Glutamatergic neuron (in vitro differentiated cells): ENCODE measurements at regions not wholly inside any gene's neighbourhood (a gene's known extent, or its start where the extent isn't known, plus 50 kb on each side); places are given as distances from the start of the nearest gene placed in this dataset.
"Not testable (repeated sequence)": the region's sequence is repeated elsewhere in the genome, so short reads cannot be mapped to it uniquely, and the experiment has no call there.

Experiments
- DNase-seq: peaks from one replicate; pipeline ENCODE4 v3.0.0; 2022
- H3K27ac Mint-ChIP-seq: one replicate; pipeline ENCODE4 v1.8.0; 2020; ENCODE audit warnings: mild to moderate bottlenecking, mixed read lengths, inconsistent platforms; ENCODE audit not compliant: unreplicated experiment
- H3K27me3 Mint-ChIP-seq: one replicate; pipeline ENCODE4 v1.8.0; 2020; ENCODE audit warnings: mild to moderate bottlenecking, moderate library complexity, mixed read lengths, inconsistent platforms; ENCODE audit not compliant: unreplicated experiment
- H3K36me3 Mint-ChIP-seq: one replicate; pipeline ENCODE4 v1.8.0; 2020; ENCODE audit warnings: mild to moderate bottlenecking, mixed read lengths, inconsistent platforms; ENCODE audit not compliant: unreplicated experiment
- H3K4me1 Mint-ChIP-seq: one replicate; pipeline ENCODE4 v1.8.0; 2020; ENCODE audit warnings: mild to moderate bottlenecking, low read depth, mixed read lengths, inconsistent platforms; ENCODE audit not compliant: unreplicated experiment
- H3K4me3 Mint-ChIP-seq: one replicate; pipeline ENCODE4 v1.8.0; 2020; ENCODE audit warnings: mild to moderate bottlenecking, mixed read lengths, inconsistent platforms; ENCODE audit not compliant: unreplicated experiment
- H3K9me3 Mint-ChIP-seq: one replicate; pipeline ENCODE4 v1.8.0; 2020; ENCODE audit warnings: mild to moderate bottlenecking, moderate library complexity, mixed read lengths, inconsistent platforms; ENCODE audit not compliant: unreplicated experiment
- TF ChIP-seq, protein P1 (sequence below): fragments of 200-600 bp; sonication (generic); IDR thresholded peaks from one replicate; pipeline ENCODE4 v1.5.0; 2021; ENCODE audit not compliant: partially characterized antibody, unreplicated experiment

DNA sequence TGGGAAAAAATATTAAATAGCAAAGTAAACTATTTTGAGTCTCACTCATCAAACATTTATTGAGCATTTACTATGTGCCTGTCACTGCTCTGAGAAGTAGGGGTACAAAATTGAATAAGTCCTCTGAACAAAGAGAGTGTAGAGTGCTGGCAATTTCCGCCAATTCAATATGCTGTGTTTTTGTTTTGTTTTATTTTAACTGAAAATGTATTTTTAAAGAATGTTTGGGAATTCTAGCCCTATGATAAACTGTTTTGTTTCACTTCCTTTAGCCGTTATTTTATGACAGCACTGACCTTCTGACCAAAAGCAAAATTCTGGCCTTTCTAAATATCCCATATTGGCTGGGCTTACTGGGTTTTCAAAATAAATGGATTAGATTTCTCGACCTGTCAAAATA, 64.7 kb upstream of the LMO2 start:
- no peaks in the 10 kb centered on the region for H3K4me1 Mint-ChIP-seq
- H3K4me3 Mint-ChIP-seq: no peak overlapping the region
- H3K27me3 Mint-ChIP-seq: no peaks in the 10 kb centered on the region
- no peak for DNase-seq
- H3K27ac Mint-ChIP-seq: no peak overlapping the region
- H3K9me3 Mint-ChIP-seq: no peaks in the 10 kb centered on the region
- H3K36me3 Mint-ChIP-seq: no peaks in the 10 kb centered on the region
- TF ChIP-seq, protein P1, sequence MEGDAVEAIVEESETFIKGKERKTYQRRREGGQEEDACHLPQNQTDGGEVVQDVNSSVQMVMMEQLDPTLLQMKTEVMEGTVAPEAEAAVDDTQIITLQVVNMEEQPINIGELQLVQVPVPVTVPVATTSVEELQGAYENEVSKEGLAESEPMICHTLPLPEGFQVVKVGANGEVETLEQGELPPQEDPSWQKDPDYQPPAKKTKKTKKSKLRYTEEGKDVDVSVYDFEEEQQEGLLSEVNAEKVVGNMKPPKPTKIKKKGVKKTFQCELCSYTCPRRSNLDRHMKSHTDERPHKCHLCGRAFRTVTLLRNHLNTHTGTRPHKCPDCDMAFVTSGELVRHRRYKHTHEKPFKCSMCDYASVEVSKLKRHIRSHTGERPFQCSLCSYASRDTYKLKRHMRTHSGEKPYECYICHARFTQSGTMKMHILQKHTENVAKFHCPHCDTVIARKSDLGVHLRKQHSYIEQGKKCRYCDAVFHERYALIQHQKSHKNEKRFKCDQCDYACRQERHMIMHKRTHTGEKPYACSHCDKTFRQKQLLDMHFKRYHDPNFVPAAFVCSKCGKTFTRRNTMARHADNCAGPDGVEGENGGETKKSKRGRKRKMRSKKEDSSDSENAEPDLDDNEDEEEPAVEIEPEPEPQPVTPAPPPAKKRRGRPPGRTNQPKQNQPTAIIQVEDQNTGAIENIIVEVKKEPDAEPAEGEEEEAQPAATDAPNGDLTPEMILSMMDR: no peak

DNA sequence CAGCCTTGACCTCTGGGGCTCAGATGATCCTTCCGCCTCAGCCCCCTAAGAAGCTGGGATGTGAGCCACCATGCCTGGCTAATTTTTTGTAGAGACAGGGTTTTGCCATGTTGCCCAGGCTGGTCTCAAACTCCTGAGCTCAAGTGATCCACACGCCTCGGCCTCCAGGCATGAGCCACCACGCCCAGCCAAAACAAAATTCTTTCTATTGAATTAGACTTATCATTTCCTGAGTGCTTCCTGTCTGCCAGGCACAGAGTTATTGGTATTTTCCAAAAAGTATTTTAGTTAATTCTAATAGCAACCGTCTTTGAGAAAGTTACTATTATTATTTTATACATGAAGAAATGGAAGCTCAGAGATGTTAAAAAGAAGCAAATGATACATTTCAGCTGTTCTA, 61.4 kb upstream of the LMO2 start:
- Mint-ChIP-seq H3K27me3 (peaks cover 2% of the 10 kb centered on the region), H3K9me3 (no peaks in the 10 kb centered on the region), H3K36me3 (no peaks in the 10 kb centered on the region), H3K27ac (no peak overlapping the region), H3K4me3 (no peak overlapping the region), H3K4me1 (no peaks in the 10 kb centered on the region)
- no peak for DNase-seq
- TF ChIP-seq, protein P1: no peak

DNA sequence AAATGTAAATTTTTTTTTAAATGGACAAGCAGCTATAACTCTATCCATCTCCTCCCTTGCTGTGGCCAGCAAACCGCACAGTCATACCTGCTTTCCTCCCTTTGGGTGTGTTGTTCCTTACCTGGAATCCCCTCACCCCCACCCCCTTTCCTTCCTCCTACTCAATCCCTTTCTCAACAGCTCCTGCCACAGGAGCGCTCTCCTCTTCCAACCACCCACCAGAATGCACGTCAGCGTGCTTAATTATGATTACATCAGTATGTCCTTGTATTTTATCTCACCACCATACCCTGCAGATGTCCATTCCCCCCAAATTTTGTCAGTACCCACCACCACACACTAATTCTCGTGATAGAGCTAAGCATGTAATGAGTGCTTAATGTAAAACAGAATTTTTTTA, 60.9 kb upstream of the LMO2 start:
- no peak for DNase-seq
- no peak overlapping the region for H3K4me3 Mint-ChIP-seq
- H3K27me3 Mint-ChIP-seq: peaks cover 2% of the 10 kb centered on the region
- H3K27ac Mint-ChIP-seq: no peak overlapping the region
- TF ChIP-seq, protein P1: no peak
- no peaks in the 10 kb centered on the region for H3K4me1 Mint-ChIP-seq
- no peaks in the 10 kb centered on the region for H3K9me3 Mint-ChIP-seq
- no peaks in the 10 kb centered on the region for H3K36me3 Mint-ChIP-seq

DNA sequence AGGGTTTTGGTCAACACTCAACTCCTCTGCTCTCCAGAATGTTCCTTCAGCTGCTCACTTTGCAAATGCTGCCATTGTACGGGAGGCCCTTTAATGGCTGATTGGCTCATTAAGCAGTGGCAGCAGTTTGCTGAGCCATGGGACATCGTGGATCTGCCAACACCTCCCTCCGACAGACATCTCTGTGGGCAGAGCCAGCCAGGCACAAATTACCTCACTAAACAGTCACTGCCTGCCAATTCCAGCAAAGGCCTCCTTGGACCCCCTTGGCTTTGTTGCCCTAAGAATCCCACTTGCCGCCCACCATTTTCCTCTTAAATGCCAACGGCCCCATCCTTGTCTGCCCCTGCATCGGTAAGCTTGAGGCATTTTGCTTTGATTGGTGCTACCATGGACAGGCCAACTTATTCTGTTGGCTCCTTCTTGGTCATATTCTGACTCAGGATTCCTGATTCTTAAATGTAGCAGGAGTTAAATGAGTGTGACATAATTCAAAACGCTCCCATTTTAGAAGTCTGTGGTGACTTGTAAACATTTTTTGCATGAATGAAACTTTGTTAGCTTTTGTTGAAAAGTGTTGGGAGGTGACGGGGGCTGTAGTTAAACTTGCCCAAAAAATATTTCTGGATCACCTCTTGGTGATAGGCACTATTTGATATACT, 57.5 kb upstream of the LMO2 start:
- no peaks in the 10 kb centered on the region for H3K9me3 Mint-ChIP-seq
- H3K4me3 Mint-ChIP-seq: no peak overlapping the region
- H3K27ac Mint-ChIP-seq: no peak overlapping the region
- H3K4me1 Mint-ChIP-seq: no peaks in the 10 kb centered on the region
- TF ChIP-seq, protein P1: no peak
- H3K27me3 Mint-ChIP-seq: peaks cover 2% of the 10 kb centered on the region
- no peak for DNase-seq
- no peaks in the 10 kb centered on the region for H3K36me3 Mint-ChIP-seq

DNA sequence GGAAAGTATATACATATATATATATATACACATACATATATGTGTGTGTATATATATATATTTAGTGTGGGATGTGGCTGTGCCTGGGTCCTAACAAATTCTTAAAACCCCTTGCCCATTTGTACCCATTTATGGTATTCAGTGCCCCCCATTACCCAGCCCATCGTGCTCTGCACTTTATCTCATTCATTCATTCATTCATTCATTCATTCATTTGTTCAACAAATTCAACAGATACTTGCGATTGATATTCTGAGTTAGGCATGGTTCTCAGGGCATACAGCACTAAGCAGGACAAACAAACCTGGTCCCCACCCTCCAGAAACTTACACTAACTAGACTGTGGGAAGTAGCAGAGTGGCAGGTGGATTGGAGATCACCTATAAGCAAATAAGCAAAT, 56.6 kb upstream of the LMO2 start:
- H3K9me3 Mint-ChIP-seq: no peaks in the 10 kb centered on the region

DNA sequence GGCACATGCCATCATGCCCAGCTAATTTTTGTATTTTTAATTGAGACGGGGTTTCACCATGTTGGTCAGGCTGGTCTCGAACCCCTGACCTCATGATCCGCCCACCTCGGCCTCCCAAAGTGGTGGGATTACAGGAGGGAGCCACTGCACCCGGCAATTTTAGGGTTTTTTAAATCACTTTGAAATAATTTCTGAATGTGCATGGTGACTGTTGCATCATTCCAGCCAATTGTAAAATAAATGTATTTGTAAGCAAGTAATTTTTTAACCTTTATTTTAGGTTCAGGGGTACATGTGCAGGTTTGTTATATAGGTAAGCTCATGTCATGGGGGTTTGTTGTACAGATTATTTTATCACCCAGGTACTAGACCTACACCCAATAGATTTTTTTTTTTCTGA, 56.0 kb upstream of the LMO2 start:
- DNase-seq, H3K36me3 Mint-ChIP-seq, H3K4me3 Mint-ChIP-seq, H3K9me3 Mint-ChIP-seq, H3K27me3 Mint-ChIP-seq, H3K4me1 Mint-ChIP-seq, H3K27ac Mint-ChIP-seq: not testable (repeated sequence)

More for the DNA sequence above, 56.6 kb upstream of the LMO2 start:
- TF ChIP-seq, protein P1: no peak
- Mint-ChIP-seq H3K36me3 (no peaks in the 10 kb centered on the region), H3K27ac (no peak overlapping the region), H3K27me3 (peaks cover 2% of the 10 kb centered on the region), H3K4me1 (no peaks in the 10 kb centered on the region), H3K4me3 (no peak overlapping the region)
- DNase-seq: no peak
